GM10266 (cell line): ENCODE measurements at regions not wholly inside any gene's neighbourhood (a gene's known extent, or its start where the extent isn't known, plus 50 kb on each side); places are given as distances from the start of the nearest gene placed in this dataset.

Source experiments
- DNase-seq: peaks from one replicate; pipeline ENCODE4 v3.0.0; 2012; ENCODE audit errors: extremely low spot score
- TF ChIP-seq, protein P1 (sequence below): IDR thresholded peaks from 2 replicates; pipeline ENCODE4 v1.5.1; 2012; ENCODE audit warnings: mild to moderate bottlenecking, low read depth; ENCODE audit not compliant: control insufficient read depth, insufficient read depth; ENCODE audit errors: missing control alignments

DNA sequence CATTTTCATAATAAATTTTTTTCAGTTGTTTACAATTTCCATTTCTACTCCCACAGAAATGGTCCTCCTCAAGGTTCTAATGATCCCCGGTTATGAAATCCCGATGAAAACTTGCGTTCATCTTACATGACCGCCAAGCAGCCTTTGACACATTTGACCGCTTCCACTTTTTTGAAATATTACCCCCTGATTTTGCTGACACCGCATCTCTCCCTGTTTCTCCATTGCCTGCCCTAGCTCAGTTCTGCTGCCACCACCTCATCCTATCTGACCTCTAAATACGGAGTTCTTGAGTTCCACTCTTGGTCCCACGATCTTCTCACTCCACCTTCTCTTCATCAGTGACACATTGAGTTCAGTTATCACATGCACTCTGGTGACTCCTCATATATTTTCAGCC is 74.1 kb downstream of the SLC35B3 start:
- TF ChIP-seq, protein P1, sequence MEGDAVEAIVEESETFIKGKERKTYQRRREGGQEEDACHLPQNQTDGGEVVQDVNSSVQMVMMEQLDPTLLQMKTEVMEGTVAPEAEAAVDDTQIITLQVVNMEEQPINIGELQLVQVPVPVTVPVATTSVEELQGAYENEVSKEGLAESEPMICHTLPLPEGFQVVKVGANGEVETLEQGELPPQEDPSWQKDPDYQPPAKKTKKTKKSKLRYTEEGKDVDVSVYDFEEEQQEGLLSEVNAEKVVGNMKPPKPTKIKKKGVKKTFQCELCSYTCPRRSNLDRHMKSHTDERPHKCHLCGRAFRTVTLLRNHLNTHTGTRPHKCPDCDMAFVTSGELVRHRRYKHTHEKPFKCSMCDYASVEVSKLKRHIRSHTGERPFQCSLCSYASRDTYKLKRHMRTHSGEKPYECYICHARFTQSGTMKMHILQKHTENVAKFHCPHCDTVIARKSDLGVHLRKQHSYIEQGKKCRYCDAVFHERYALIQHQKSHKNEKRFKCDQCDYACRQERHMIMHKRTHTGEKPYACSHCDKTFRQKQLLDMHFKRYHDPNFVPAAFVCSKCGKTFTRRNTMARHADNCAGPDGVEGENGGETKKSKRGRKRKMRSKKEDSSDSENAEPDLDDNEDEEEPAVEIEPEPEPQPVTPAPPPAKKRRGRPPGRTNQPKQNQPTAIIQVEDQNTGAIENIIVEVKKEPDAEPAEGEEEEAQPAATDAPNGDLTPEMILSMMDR = no peak
- no peak for DNase-seq

DNA sequence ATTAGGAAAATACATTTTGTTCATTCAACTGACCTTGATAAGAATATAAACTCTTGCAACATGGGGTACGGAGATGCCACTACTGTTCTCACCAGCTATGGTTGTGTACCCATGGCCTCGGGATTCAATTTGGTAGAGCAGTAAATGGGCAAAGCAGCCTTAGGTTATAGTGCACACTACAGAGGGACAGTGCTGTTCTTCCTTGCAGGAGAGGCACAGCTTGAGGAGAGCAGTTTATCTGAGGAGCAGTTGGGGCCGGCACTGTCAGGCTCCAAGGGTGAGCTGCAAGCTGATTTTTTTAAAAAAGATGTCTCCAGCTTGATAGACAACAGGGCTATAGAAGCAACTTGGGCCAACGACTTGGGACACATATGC is 82.4 kb downstream of the SLC35B3 start:
- DNase-seq = no peak
- TF ChIP-seq, protein P1 = no peak

DNA sequence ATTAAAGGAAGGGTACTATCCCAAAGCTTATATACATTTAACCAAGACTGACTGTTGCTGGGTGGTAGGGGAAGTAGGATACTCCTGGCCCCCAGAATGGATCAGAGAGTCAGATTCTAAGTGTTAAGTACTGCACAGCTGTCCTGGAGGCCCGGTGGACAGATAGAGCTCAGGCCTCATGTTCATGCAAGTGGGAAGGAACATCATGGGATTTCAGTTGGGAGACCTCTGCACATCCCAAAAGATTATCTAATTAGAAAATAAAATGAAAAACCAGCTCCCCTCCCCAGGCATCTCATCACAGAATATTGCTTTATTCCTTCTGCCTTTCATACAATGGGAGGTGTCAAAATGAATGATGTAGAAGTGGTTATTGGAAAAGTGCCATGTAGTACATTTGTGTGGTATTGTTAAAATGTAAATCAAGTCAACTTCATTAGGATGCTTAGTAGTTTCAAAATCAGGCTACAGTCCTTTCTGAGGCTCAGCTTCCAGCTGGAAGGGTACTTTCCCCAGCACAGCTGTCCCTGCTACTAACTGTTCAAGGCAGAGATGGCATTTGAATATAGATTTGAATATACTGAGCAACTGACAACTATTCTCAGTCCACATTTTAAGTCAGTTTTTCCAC is 82.9 kb downstream of the SLC35B3 start:
- TF ChIP-seq, protein P1 = no peak

DNA sequence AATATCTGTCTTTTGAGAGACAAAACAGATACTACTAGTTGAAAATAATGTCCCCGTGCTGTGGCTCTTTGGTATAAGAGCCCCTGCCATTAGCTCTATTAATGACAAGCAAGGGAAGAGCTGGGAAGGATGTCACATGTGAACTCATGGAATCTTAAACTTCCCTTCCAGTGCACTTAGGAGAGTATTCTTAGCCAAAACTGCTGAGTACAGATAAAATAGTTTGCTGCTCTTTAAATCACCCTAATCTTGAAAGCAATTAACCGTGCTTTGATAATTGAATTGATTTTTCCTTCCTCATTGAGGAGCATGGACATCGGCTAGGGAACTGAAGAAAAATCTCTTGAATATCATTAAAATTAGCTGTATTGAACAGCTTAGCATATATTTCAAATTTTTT is 91.7 kb downstream of the SLC35B3 start:
- DNase-seq = no peak
- TF ChIP-seq, protein P1 = no peak

More for the DNA sequence above, 82.9 kb downstream of the SLC35B3 start:
- no peak for DNase-seq

DNA sequence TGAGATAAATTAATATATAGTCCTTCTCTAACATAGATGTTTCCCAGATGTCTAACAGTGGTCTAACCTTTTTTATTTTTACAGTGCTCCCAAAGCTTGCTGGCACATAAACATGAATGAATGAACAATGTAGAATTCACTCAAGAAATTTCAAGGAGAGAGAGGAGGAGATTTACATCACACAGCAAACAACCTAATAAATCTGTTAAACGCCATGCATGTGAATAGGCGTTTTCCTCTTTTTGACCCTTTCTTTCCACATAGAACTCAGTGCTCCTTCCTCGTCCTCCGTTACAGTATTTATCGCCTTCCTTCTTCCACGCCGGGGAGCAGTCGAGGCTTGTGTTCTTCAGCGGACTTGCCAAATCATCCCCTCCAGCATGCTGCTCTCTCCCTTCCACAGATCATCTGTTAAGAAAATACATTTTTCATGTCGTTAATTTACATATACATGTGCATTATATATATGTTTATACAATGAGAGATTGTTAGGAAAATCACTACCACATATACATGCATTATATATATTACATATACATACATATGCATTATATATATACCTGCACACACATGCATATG is 93.0 kb downstream of the SLC35B3 start:
- DNase-seq = no peak
- TF ChIP-seq, protein P1 = no peak

DNA sequence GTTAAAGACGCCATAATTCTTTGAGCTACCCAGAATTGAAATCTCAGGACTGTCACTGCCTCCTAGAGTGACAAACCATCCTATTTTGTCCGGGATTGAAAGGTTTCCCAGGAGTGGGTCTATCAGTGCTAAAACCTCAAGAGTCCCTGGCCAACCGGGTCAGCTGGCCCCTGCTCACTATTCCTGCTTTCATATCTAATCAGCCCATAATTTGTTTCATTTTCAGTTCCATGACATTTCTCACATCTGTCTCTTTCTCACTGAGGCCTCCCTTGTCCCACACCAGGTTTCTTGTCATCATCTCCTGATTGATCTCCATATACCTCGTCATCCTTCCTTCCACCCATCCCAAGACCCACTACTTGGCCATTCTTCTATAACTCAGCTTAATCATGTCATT is 98.2 kb downstream of the SLC35B3 start:
- TF ChIP-seq, protein P1 = no peak
- no peak for DNase-seq

DNA sequence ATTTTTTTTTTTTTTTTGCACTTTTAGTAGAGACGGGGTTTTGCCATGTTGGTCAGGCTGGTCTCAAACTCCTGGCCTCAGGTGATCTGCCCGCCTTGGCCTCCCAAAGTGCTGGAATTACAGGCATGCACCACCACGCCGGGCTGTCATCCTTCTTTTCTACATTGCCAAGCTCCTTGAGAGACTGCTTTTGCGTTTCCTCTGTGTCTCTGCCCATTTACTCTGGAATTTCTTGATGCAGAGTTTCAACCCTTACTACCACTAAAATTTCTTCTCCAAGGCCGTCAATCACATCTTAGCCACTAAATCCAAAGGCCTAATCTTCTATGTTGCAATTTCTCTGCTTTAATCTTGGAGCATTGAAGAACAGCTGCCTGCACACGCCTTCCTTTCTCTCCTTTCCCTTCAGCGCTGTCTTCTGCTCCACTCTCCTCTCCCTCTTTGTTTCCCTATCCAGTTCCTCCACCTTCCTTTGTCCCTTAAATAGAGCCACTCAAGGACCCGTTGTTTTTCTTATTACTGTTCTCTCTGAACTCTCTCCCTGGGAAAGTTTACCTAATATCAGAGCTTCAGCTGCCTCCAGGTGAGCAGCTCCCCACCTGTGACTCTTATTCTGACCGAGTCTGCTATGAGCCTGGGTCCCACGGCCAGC is 98.8 kb downstream of the SLC35B3 start:
- TF ChIP-seq, protein P1 = no peak

More for the DNA sequence above, 98.8 kb downstream of the SLC35B3 start:
- no peak for DNase-seq
